ENCODE measurements at regions not wholly inside any gene's neighbourhood (a gene's known extent, or its start where the extent isn't known, plus 50 kb on each side); places are given as distances from the start of the nearest gene placed in this dataset.

DNA sequence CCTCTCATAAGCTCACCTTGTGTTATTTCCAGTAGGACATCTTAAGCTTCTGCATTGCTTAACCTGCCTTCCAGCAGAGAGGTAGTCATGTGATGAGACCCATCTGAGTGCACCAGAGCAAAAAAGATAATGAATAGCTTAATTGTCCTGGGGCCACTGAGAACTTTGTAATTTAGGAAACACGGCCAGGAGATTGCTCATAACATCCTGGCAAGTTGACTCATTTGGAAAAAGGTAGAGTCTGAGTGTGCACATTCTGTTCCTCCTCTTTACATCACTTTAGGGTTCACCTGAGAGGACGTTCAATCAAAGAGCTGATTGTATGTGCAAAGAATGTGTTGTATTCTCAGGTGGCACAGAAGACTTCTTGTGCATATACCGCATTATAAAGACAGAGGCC lies 830.2 kb upstream of the SOX11 start:
- Mint-ChIP-seq H3K27me3 (no peaks in the 10 kb centered on the region), H3K9me3 (peaks cover 0 to 21% (median 5%) of the 10 kb centered on the region in 8 donors), H3K36me3 (no peaks in the 10 kb centered on the region), H3K4me3 (no peak overlapping the region), H3K4me1 (no peaks in the 10 kb centered on the region), H3K27ac (no peak overlapping the region)
- intact Hi-C loops (cut with micrococcal nuclease): no loop called here
- H3K27ac ChIP-seq (ENCODE audit: low read depth, low read length): no peak overlapping the region
- DNase-seq: no peak
- no peaks in the 10 kb centered on the region for H3K27me3 ChIP-seq (ENCODE audit: insufficient read depth, low read length)
- no peaks in the 10 kb centered on the region for H3K36me3 ChIP-seq (ENCODE audit: insufficient read depth, low read length)
- H3K9me3 ChIP-seq (ENCODE audit: control insufficient read depth in 1 of 2, low read length in 2 of 2): peaks cover 0 to 3% of the 10 kb centered on the region in 2 donors
- H3K4me3 ChIP-seq (ENCODE audit: low read length in 2 of 2): no peak overlapping the region
- ChIA-PET CTCF (ENCODE audit: partially characterized antibody) (no interaction called here), POLR2A (ENCODE audit: partially characterized antibody) (no interaction called here)
- no peaks in the 10 kb centered on the region for H3K4me1 ChIP-seq (ENCODE audit: insufficient read depth, low read length)

DNA sequence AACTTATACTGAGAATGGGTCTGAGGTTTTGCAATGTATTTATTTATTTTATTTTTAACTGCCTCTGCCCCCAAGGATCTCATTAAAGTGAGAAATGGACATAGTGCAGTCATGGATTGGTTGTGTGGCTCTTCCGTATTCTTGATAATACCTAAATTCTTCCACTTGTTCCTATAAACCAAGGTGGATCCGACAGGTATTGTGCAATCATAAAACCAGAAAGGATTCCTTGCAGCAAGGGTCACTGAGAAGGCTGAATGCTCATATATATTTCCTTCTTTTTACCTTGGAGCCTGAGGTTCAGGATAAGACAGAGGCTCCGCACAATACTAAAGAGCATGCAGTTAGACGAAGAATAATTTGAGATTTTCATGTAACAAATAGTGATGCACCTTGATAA lies 826.0 kb upstream of the SOX11 start:
- DNase-seq: no peak
- Mint-ChIP-seq H3K27me3 (no peaks in the 10 kb centered on the region), H3K27ac (no peak overlapping the region), H3K4me3 (no peak overlapping the region), H3K4me1 (no peaks in the 10 kb centered on the region), H3K36me3 (no peaks in the 10 kb centered on the region), H3K9me3 (peaks cover 2 to 25% (median 7%) of the 10 kb centered on the region in 8 donors)
- intact Hi-C loops (cut with micrococcal nuclease): no loop called here
- CTCF ChIA-PET (ENCODE audit: partially characterized antibody): no interaction called here
- POLR2A ChIA-PET (ENCODE audit: partially characterized antibody): no interaction called here
- Histone ChIP-seq H3K9me3 (ENCODE audit: control insufficient read depth in 1 of 2, low read length in 2 of 2) (peaks cover 0 to 3% of the 10 kb centered on the region in 2 donors), H3K36me3 (ENCODE audit: insufficient read depth, low read length) (no peaks in the 10 kb centered on the region), H3K4me3 (ENCODE audit: low read length in 2 of 2) (no peak overlapping the region), H3K4me1 (ENCODE audit: insufficient read depth, low read length) (no peaks in the 10 kb centered on the region), H3K27ac (ENCODE audit: low read depth, low read length) (no peak overlapping the region), H3K27me3 (ENCODE audit: insufficient read depth, low read length) (no peaks in the 10 kb centered on the region)

DNA sequence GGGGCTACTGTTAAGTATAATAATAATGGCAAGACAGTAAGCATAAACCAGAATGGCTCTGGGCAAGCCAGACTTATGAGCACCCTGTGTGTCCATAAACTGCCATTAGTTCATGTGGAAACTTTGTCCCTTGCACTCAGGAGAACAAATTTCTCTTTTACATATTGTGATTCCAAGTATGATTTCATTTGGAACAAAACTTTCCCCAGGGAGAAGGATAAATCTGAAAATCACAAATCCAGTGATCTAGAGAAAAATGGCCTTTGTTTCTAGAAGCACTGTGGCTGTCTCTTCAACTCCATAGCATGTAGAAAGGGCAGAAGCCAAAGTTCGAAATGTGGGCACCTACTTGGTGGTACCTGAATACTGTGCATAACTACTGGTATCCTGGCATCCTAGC lies 823.7 kb upstream of the SOX11 start:
- Mint-ChIP-seq H3K4me1 (no peaks in the 10 kb centered on the region), H3K27me3 (no peaks in the 10 kb centered on the region), H3K4me3 (no peak overlapping the region), H3K36me3 (no peaks in the 10 kb centered on the region), H3K27ac (no peak overlapping the region), H3K9me3 (peaks cover 0 to 16% (median 5%) of the 10 kb centered on the region in 8 donors)
- no peaks in the 10 kb centered on the region for H3K36me3 ChIP-seq (ENCODE audit: insufficient read depth, low read length)
- CTCF ChIA-PET (ENCODE audit: partially characterized antibody): no interaction called here
- intact Hi-C loops (cut with micrococcal nuclease): no loop called here
- H3K27me3 ChIP-seq (ENCODE audit: insufficient read depth, low read length): no peaks in the 10 kb centered on the region
- H3K9me3 ChIP-seq (ENCODE audit: control insufficient read depth in 1 of 2, low read length in 2 of 2): no peaks in the 10 kb centered on the region
- H3K4me1 ChIP-seq (ENCODE audit: insufficient read depth, low read length): no peaks in the 10 kb centered on the region
- DNase-seq: no peak
- no peak overlapping the region for H3K27ac ChIP-seq (ENCODE audit: low read depth, low read length)
- H3K4me3 ChIP-seq (ENCODE audit: low read length in 2 of 2): no peak overlapping the region
- POLR2A ChIA-PET (ENCODE audit: partially characterized antibody): no interaction called here

DNA sequence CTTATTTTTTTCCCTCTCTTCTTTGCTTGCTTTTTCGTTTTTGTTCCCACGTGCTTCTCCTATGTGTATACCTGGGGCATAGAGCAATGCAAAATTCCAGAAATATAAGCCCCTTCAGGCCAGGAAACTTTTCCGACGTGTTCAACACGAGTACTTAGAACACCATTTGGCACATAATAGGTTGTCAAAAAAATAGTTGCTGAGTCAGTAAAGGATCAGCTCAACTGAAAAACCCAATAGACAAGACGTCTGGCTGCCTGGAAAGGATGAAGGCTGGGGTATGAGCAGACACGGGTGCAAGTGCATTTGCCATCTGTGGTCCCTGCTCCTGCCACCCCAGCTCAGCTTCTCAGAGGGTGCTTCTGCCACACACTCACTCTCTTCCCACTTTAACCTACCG lies 823.0 kb upstream of the SOX11 start:
- intact Hi-C loops (cut with micrococcal nuclease): no loop called here
- Histone ChIP-seq H3K4me1 (ENCODE audit: insufficient read depth, low read length) (no peaks in the 10 kb centered on the region), H3K4me3 (ENCODE audit: low read length in 2 of 2) (no peak overlapping the region), H3K9me3 (ENCODE audit: control insufficient read depth in 1 of 2, low read length in 2 of 2) (no peaks in the 10 kb centered on the region), H3K27me3 (ENCODE audit: insufficient read depth, low read length) (no peaks in the 10 kb centered on the region), H3K27ac (ENCODE audit: low read depth, low read length) (no peak overlapping the region), H3K36me3 (ENCODE audit: insufficient read depth, low read length) (no peaks in the 10 kb centered on the region)
- Mint-ChIP-seq H3K27ac (no peak overlapping the region), H3K27me3 (no peaks in the 10 kb centered on the region), H3K4me1 (no peaks in the 10 kb centered on the region), H3K9me3 (peaks cover 0 to 16% (median 3%) of the 10 kb centered on the region in 8 donors), H3K4me3 (no peak overlapping the region), H3K36me3 (no peaks in the 10 kb centered on the region)
- ChIA-PET CTCF (ENCODE audit: partially characterized antibody) (no interaction called here), POLR2A (ENCODE audit: partially characterized antibody) (no interaction called here)
- no peak for DNase-seq

DNA sequence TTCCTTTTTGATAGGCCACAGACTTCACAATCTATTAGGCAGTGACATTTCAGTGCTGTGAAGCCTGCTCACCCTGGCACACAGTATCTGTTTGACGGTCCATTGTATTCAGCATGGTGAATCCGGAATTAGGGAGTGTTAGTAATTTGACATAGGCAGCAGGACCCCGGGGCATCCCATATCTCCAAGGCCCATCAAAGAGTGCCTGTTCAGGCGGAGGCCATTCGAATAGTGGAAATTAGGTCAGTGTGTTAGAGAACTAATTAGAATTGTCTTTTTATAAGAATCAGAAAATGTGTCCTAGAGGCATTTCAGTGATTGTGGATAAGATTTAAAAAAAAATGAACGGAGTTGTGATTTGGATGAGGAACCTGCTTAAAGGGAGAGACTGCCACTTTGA lies 818.8 kb upstream of the SOX11 start:
- CTCF ChIA-PET (ENCODE audit: partially characterized antibody): no interaction called here
- no peaks in the 10 kb centered on the region for H3K4me1 ChIP-seq (ENCODE audit: insufficient read depth, low read length)

DNA sequence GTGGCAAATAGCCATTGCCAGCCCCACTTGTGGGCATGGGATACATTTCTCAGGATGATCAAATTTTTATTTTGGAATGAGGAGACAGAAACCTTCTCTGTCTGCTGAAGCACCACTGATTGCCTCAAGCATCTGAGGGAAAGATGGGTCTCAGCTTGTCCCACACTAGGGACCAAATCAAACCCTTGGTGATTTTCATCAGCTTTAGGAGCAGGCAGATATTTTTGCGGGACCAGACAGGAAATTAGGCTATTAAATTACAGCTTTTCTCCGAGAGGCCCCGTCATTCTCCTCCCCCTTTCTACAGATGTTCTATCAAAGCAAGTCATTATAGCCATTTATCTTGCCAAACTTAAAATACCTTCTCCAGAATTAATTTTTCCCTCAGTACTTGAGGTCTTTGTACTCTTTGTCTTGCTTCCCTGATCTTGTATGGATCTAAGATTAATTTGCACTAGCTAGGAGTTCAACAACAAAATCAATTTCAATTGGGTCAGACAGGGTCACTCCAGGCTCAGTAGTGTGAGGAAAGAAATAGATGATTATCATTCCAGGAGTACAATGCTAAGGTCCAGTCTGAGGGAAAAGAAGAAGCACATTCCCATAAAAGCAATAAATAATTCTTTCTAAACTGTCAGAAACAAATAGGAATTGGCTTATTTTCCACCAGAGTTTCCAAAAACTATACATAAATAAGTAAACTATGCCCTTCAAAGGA lies 818.1 kb upstream of the SOX11 start:
- H3K27me3 ChIP-seq (ENCODE audit: insufficient read depth, low read length): no peaks in the 10 kb centered on the region
- no peaks in the 10 kb centered on the region for H3K4me1 ChIP-seq (ENCODE audit: insufficient read depth, low read length)
- no peak overlapping the region for H3K27ac ChIP-seq (ENCODE audit: low read depth, low read length)
- no peaks in the 10 kb centered on the region for H3K36me3 Mint-ChIP-seq
- no peaks in the 10 kb centered on the region for H3K36me3 ChIP-seq (ENCODE audit: insufficient read depth, low read length)
- H3K9me3 Mint-ChIP-seq: peaks cover 2 to 15% (median 5%) of the 10 kb centered on the region in 8 donors
- CTCF ChIA-PET (ENCODE audit: partially characterized antibody): no interaction called here
- no peaks in the 10 kb centered on the region for H3K9me3 ChIP-seq (ENCODE audit: control insufficient read depth in 1 of 2, low read length in 2 of 2)
- no peaks in the 10 kb centered on the region for H3K27me3 Mint-ChIP-seq
- DNase-seq: no peak
- intact Hi-C loops (cut with micrococcal nuclease): no loop called here
- no peaks in the 10 kb centered on the region for H3K4me1 Mint-ChIP-seq
- H3K4me3 ChIP-seq (ENCODE audit: low read length in 2 of 2): no peak overlapping the region
- H3K4me3 Mint-ChIP-seq: no peak overlapping the region
- no peak overlapping the region for H3K27ac Mint-ChIP-seq
- POLR2A ChIA-PET (ENCODE audit: partially characterized antibody): no interaction called here

More for the DNA sequence above, 818.8 kb upstream of the SOX11 start:
- H3K27ac Mint-ChIP-seq: no peak overlapping the region
- H3K4me3 Mint-ChIP-seq: no peak overlapping the region
- H3K36me3 ChIP-seq (ENCODE audit: insufficient read depth, low read length): no peaks in the 10 kb centered on the region
- no peaks in the 10 kb centered on the region for H3K36me3 Mint-ChIP-seq
- POLR2A ChIA-PET (ENCODE audit: partially characterized antibody): no interaction called here
- no peak overlapping the region for H3K27ac ChIP-seq (ENCODE audit: low read depth, low read length)
- H3K9me3 ChIP-seq (ENCODE audit: control insufficient read depth in 1 of 2, low read length in 2 of 2): no peaks in the 10 kb centered on the region
- no peak for DNase-seq
- H3K4me1 Mint-ChIP-seq: no peaks in the 10 kb centered on the region
- intact Hi-C loops (cut with micrococcal nuclease): no loop called here
- H3K27me3 ChIP-seq (ENCODE audit: insufficient read depth, low read length): no peaks in the 10 kb centered on the region
- H3K9me3 Mint-ChIP-seq: peaks cover 2 to 13% (median 4%) of the 10 kb centered on the region in 8 donors
- H3K4me3 ChIP-seq (ENCODE audit: low read length in 2 of 2): no peak overlapping the region
- H3K27me3 Mint-ChIP-seq: no peaks in the 10 kb centered on the region

DNA sequence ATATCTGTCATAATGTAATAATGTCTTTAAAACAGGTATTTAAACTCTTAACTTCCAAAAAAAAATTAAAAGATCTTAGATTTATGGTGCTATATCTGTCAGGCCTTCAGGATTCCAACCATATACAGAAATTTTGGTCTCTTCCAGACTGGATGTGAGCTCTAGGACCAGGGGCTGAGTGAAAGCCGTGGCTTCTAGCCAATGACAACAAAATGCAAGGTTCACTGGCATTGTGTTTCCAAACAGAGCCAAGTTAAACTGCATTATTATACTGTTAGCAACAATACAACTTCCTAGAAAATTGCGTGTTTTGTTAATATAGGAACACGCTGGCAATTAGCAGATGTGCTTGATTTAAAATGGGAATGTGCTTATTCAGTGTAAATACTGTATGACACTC lies 809.8 kb upstream of the SOX11 start:
- DNase-seq: no peak

DNA sequence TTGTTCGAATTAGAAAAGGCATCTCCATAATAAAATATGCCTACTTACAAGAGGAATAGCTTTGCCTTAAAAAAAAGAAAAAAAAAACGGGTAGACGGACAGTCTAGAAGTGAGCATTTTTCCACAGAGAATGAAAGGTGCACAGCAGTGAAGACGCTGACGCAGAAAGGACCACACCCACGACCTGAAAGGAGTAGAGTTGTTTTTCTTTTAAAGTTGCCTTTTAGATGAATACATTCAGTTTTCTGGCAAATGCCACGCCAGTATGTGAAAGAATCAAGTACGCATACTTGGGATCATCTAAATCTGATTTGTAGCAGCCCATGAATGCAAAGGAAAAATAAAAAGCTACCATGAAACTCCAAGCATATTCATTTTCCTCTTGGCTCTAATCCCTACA lies 809.2 kb upstream of the SOX11 start:
- no peaks in the 10 kb centered on the region for H3K4me1 ChIP-seq (ENCODE audit: insufficient read depth, low read length)
- ChIA-PET CTCF (ENCODE audit: partially characterized antibody) (no interaction called here), POLR2A (ENCODE audit: partially characterized antibody) (no interaction called here)
- H3K4me1 Mint-ChIP-seq: no peaks in the 10 kb centered on the region
- H3K27ac Mint-ChIP-seq: no peak overlapping the region
- no peaks in the 10 kb centered on the region for H3K36me3 ChIP-seq (ENCODE audit: insufficient read depth, low read length)
- H3K36me3 Mint-ChIP-seq: no peaks in the 10 kb centered on the region
- intact Hi-C loops (cut with micrococcal nuclease): no loop called here
- H3K27me3 ChIP-seq (ENCODE audit: insufficient read depth, low read length): no peaks in the 10 kb centered on the region
- H3K4me3 ChIP-seq (ENCODE audit: low read length in 2 of 2): no peak overlapping the region
- H3K9me3 Mint-ChIP-seq: peaks cover 0 to 12% (median 4%) of the 10 kb centered on the region in 8 donors
- H3K27me3 Mint-ChIP-seq: no peaks in the 10 kb centered on the region
- no peaks in the 10 kb centered on the region for H3K9me3 ChIP-seq (ENCODE audit: control insufficient read depth in 1 of 2, low read length in 2 of 2)
- H3K27ac ChIP-seq (ENCODE audit: low read depth, low read length): no peak overlapping the region
- no peak overlapping the region for H3K4me3 Mint-ChIP-seq
- no peak for DNase-seq

More for the DNA sequence above, 809.8 kb upstream of the SOX11 start:
- no peak overlapping the region for H3K27ac Mint-ChIP-seq
- H3K27me3 ChIP-seq (ENCODE audit: insufficient read depth, low read length): no peaks in the 10 kb centered on the region
- H3K36me3 ChIP-seq (ENCODE audit: insufficient read depth, low read length): no peaks in the 10 kb centered on the region
- peaks cover 0 to 12% (median 4%) of the 10 kb centered on the region in 8 donors for H3K9me3 Mint-ChIP-seq
- H3K27ac ChIP-seq (ENCODE audit: low read depth, low read length): no peak overlapping the region
- H3K4me3 ChIP-seq (ENCODE audit: low read length in 2 of 2): no peak overlapping the region
- ChIA-PET POLR2A (ENCODE audit: partially characterized antibody) (no interaction called here), CTCF (ENCODE audit: partially characterized antibody) (no interaction called here)
- no peaks in the 10 kb centered on the region for H3K27me3 Mint-ChIP-seq
- intact Hi-C loops (cut with micrococcal nuclease): no loop called here
- no peaks in the 10 kb centered on the region for H3K9me3 ChIP-seq (ENCODE audit: control insufficient read depth in 1 of 2, low read length in 2 of 2)
- H3K4me3 Mint-ChIP-seq: no peak overlapping the region
- H3K4me1 Mint-ChIP-seq: no peaks in the 10 kb centered on the region
- H3K36me3 Mint-ChIP-seq: no peaks in the 10 kb centered on the region
- H3K4me1 ChIP-seq (ENCODE audit: insufficient read depth, low read length): no peaks in the 10 kb centered on the region

Data from CD4-positive, alpha-beta memory T cell (primary cell).